Caco-2 (cell line): ENCODE measurements at regions not wholly inside any gene's neighbourhood (a gene's known extent, or its start where the extent isn't known, plus 50 kb on each side); places are given as distances from the start of the nearest gene placed in this dataset.

Source experiments
- BruUV-seq: library from RNA; stranded (reverse); fragments of 400-500 nt; replicated peaks from 2 replicates; lab custom pipeline; 2021; lab: Mats Ljungman, UMichigan
- CTCF ChIA-PET: fragments of 300-600 bp; sonication (Branson Sonifier 250); formaldehyde crosslinking; loops from one replicate; lab custom pipeline; 2022; ENCODE audit warnings: antibody characterized with exemption; lab: Charles Lee
- POLR2A ChIA-PET: fragments of 300-600 bp; sonication (Branson Sonifier 250); formaldehyde crosslinking; loops from one replicate; lab custom pipeline; 2022; ENCODE audit warnings: antibody characterized with exemption; lab: Charles Lee
- DNase-seq, 2 experiments: peaks; one replicate each; pipeline versions ENCODE4 v3.0.0 to v3.0.0-alpha.2; 2020 to 2022
- H3K27me3 ChIP-seq: replicated peaks from 2 replicates; pipeline ENCODE4 v1.6.0; 2011; ENCODE audit warnings: low read length; ENCODE audit not compliant: control insufficient read depth, insufficient read depth
- H3K36me3 ChIP-seq: 2 replicates; pipeline ENCODE4 v1.5.1; 2011; ENCODE audit warnings: low read length; ENCODE audit not compliant: control insufficient read depth, insufficient read depth
- H3K4me1 ChIP-seq: fragments of 250-450 bp; sonication (Bioruptor Pico); 2 replicates; pipeline ENCODE4 v1.5.1; 2020; ENCODE audit warnings: mild to moderate bottlenecking
- H3K4me3 ChIP-seq: 2 replicates; pipeline ENCODE4 v1.5.1; 2011; ENCODE audit warnings: low read depth, mild to moderate bottlenecking, control low read depth, low read length
- H3K9me3 ChIP-seq: fragments of 250-450 bp; sonication (Bioruptor Pico); 2 replicates; pipeline ENCODE4 v1.5.1; 2020; ENCODE audit warnings: mild to moderate bottlenecking, moderate library complexity
- H3K27ac Mint-ChIP-seq: one replicate; pipeline ENCODE4 v1.8.0; 2022; ENCODE audit warnings: mixed read lengths; ENCODE audit not compliant: unreplicated experiment
- H3K27me3 Mint-ChIP-seq: one replicate; pipeline ENCODE4 v1.8.0; 2022; ENCODE audit warnings: mixed read lengths; ENCODE audit not compliant: insufficient read depth, unreplicated experiment
- H3K36me3 Mint-ChIP-seq: one replicate; pipeline ENCODE4 v1.8.0; 2022; ENCODE audit warnings: mild to moderate bottlenecking, mixed read lengths; ENCODE audit not compliant: insufficient read depth, unreplicated experiment
- H3K4me1 Mint-ChIP-seq: one replicate; pipeline ENCODE4 v1.8.0; 2022; ENCODE audit warnings: low read depth, mixed read lengths; ENCODE audit not compliant: unreplicated experiment
- H3K4me3 Mint-ChIP-seq: one replicate; pipeline ENCODE4 v1.8.0; 2022; ENCODE audit warnings: mild to moderate bottlenecking, moderate library complexity, mixed read lengths; ENCODE audit not compliant: unreplicated experiment
- H3K9me3 Mint-ChIP-seq: one replicate; pipeline ENCODE4 v1.8.0; 2022; ENCODE audit warnings: mixed read lengths; ENCODE audit not compliant: unreplicated experiment
- intact Hi-C: fragments of 100-400 bp; cut with micrococcal nuclease; formaldehyde crosslinking; loops from one replicate; pipeline ENCODE4 v1.10.0; 2022; ENCODE audit not compliant: unreplicated experiment
- TF ChIP-seq, protein P1 (sequence below), 2 experiments: fragments of 200-600 bp in 1 of 2; IDR thresholded peaks; 1 replicate in 1 of 2; 2 replicates in 1 of 2; pipeline versions ENCODE4 v1.5.1 to v1.8.0; 2011 to 2022; ENCODE audit warnings: antibody characterized with exemption in 1 of 2, control low read depth in 1 of 2, inconsistent platforms in 1 of 2, low read depth in 1 of 2, low read length in 1 of 2, mild to moderate bottlenecking in 1 of 2, moderate library complexity in 1 of 2; ENCODE audit not compliant: insufficient read depth in 1 of 2, severe bottlenecking in 1 of 2, unreplicated experiment in 1 of 2

GRCh38 chr11:37907436-37908218, 1309.6 kb upstream of the RAG2 start:
- ChIA-PET POLR2A (no interaction called here), CTCF (no interaction called here)
- peaks cover 10% of the 10 kb centered on the region for H3K9me3 Mint-ChIP-seq
- no peak for DNase-seq
- no peaks in the 10 kb centered on the region for H3K4me1 ChIP-seq
- TF ChIP-seq, protein P1, sequence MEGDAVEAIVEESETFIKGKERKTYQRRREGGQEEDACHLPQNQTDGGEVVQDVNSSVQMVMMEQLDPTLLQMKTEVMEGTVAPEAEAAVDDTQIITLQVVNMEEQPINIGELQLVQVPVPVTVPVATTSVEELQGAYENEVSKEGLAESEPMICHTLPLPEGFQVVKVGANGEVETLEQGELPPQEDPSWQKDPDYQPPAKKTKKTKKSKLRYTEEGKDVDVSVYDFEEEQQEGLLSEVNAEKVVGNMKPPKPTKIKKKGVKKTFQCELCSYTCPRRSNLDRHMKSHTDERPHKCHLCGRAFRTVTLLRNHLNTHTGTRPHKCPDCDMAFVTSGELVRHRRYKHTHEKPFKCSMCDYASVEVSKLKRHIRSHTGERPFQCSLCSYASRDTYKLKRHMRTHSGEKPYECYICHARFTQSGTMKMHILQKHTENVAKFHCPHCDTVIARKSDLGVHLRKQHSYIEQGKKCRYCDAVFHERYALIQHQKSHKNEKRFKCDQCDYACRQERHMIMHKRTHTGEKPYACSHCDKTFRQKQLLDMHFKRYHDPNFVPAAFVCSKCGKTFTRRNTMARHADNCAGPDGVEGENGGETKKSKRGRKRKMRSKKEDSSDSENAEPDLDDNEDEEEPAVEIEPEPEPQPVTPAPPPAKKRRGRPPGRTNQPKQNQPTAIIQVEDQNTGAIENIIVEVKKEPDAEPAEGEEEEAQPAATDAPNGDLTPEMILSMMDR (IDR thresholded peaks at IDR 0.05; ENCODE audit: insufficient read depth in 1 of 2, low read depth in 1 of 2, low read length in 1 of 2, severe bottlenecking in 1 of 2, unreplicated experiment in 1 of 2), result no peak
- H3K27me3 ChIP-seq, result no peaks in the 10 kb centered on the region
- H3K27me3 Mint-ChIP-seq, result no peaks in the 10 kb centered on the region
- H3K9me3 ChIP-seq, result 0 out of 2 replicates have a peak, but pooled peaks cover 4% of the 10 kb centered on the region
- no peak overlapping the region for H3K27ac Mint-ChIP-seq
- no TSS peak for BruUV-seq
- H3K36me3 ChIP-seq, result no peaks in the 10 kb centered on the region
- intact Hi-C loops, result no loop called here
- no peaks in the 10 kb centered on the region for H3K4me1 Mint-ChIP-seq
- no peak overlapping the region for H3K4me3 ChIP-seq
- no peak overlapping the region for H3K4me3 Mint-ChIP-seq
- no peaks in the 10 kb centered on the region for H3K36me3 Mint-ChIP-seq

DNA sequence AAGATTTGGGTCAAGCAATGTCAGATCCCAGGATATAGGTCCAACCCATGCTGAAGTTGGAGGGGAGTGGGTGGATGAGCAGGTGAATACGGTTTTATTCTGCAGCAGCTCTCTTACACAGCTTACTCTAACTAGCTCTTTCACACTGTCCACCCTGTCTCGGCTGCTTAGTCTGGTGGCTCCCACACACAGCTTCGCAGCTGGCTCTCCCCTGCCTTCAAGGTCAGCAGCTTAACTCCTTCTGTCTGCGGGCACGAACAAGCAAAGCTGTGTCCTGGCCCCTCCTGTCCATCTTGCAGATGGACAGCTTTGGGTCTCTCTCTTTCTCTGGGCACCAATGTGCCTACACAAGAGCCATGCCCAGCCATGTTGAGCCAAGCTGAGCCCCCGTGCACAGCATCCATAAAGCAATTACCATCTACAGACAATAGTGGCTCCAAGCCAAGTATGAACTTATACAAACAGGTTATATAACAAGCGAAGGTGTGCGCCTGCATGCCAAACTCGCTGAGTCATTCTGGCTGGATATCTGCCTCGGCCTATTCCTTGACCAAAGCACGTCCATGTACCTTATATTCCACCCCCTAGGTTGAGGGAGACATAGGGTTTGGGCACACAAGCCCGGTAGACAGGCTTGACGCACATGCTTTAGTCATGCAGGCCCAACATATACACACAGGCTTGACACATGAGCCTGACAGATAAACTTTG, 1307.8 kb upstream of the RAG2 start:
- peaks cover 10% of the 10 kb centered on the region for H3K9me3 Mint-ChIP-seq
- CTCF ChIA-PET, result no interaction called here

GRCh38 chr11:37896016-37896415, 1298.0 kb upstream of the RAG2 start:
- H3K4me3 ChIP-seq, result no peak overlapping the region
- H3K27ac Mint-ChIP-seq, result no peak overlapping the region
- no peak for DNase-seq
- POLR2A ChIA-PET, result no interaction called here
- no peaks in the 10 kb centered on the region for H3K27me3 Mint-ChIP-seq
- peaks cover 36% of the 10 kb centered on the region for H3K9me3 Mint-ChIP-seq
- H3K4me1 Mint-ChIP-seq, result peaks cover 4% of the 10 kb centered on the region
- H3K4me1 ChIP-seq, result peaks cover 3% of the 10 kb centered on the region; the same call in 1 of the 2 replicates
- peaks cover 22% of the 10 kb centered on the region for H3K9me3 ChIP-seq
- intact Hi-C loops, result no loop called here
- no peaks in the 10 kb centered on the region for H3K36me3 ChIP-seq
- BruUV-seq, result no TSS peak
- H3K4me3 Mint-ChIP-seq, result no peak overlapping the region
- H3K36me3 Mint-ChIP-seq, result no peaks in the 10 kb centered on the region
- TF ChIP-seq, protein P1 (IDR thresholded peaks at IDR 0.05; ENCODE audit: insufficient read depth in 1 of 2, low read depth in 1 of 2, low read length in 1 of 2, severe bottlenecking in 1 of 2, unreplicated experiment in 1 of 2), result no peak
- CTCF ChIA-PET, result no interaction called here
- H3K27me3 ChIP-seq, result no peaks in the 10 kb centered on the region

More for the DNA sequence above, 1307.8 kb upstream of the RAG2 start:
- no peaks in the 10 kb centered on the region for H3K4me1 Mint-ChIP-seq
- Histone ChIP-seq H3K36me3 (no peaks in the 10 kb centered on the region), H3K4me1 (no peaks in the 10 kb centered on the region), H3K4me3 (no peak overlapping the region), H3K27me3 (no peaks in the 10 kb centered on the region), H3K9me3 (peaks cover 9% of the 10 kb centered on the region)
- no peaks in the 10 kb centered on the region for H3K36me3 Mint-ChIP-seq
- TF ChIP-seq, protein P1 (IDR thresholded peaks at IDR 0.05; ENCODE audit: insufficient read depth in 1 of 2, low read depth in 1 of 2, low read length in 1 of 2, severe bottlenecking in 1 of 2, unreplicated experiment in 1 of 2), result no peak
- H3K4me3 Mint-ChIP-seq, result no peak overlapping the region
- intact Hi-C loops, result no loop called here
- no peaks in the 10 kb centered on the region for H3K27me3 Mint-ChIP-seq
- POLR2A ChIA-PET, result no interaction called here
- H3K27ac Mint-ChIP-seq, result no peak overlapping the region
- DNase-seq, result no peak
- no TSS peak for BruUV-seq
